ENCODE measurements at regions not wholly inside any gene's neighbourhood (a gene's known extent, or its start where the extent isn't known, plus 50 kb on each side); places are given as distances from the start of the nearest gene placed in this dataset.

GRCh38 chr10:85047979-85048378, 719.6 kb downstream of the CCSER2 start:
- no peak for ATAC-seq (ENCODE audit: low read depth)
- POLR2A ChIA-PET (ENCODE audit: unreplicated experiment): no interaction called here

More at GRCh38 chr10:85047979-85048378, 719.6 kb downstream of the CCSER2 start:
- Histone ChIP-seq H2AK9ac (replicated peaks; ENCODE audit: low read depth, low read length, poor library complexity) (no peak overlapping the region), H4K8ac (ENCODE audit: low read depth in 2 of 2, low read length in 2 of 2) (no peak overlapping the region), H3K4ac (ENCODE audit: low read depth, low read length) (no peak overlapping the region), H3K9me3 (ENCODE audit: control insufficient read depth, insufficient read depth, low read length) (peaks cover 12% of the 10 kb centered on the region), H2BK20ac (ENCODE audit: low read depth, low read length) (no peak overlapping the region), H3K9me1 (ENCODE audit: insufficient read depth, low read length) (no peaks in the 10 kb centered on the region), H3K27ac (ENCODE audit: insufficient read depth, low read length) (no peak overlapping the region), H2BK15ac (ENCODE audit: low read depth, low read length) (no peak overlapping the region), H4K91ac (ENCODE audit: insufficient read depth, low read depth, low read length) (no peak overlapping the region), H3K18ac (ENCODE audit: low read depth, low read length) (no peak overlapping the region), H3K9ac (ENCODE audit: low read depth, low read length) (no peak overlapping the region), H2AK5ac (ENCODE audit: low read depth, low read length) (no peak overlapping the region), H2AFZ (replicated peaks; ENCODE audit: low read length, poor library complexity) (no peak overlapping the region), H4K20me1 (ENCODE audit: insufficient read depth, low read length) (no peaks in the 10 kb centered on the region), H2BK120ac (ENCODE audit: low read depth, low read length) (no peak overlapping the region), H4K5ac (ENCODE audit: low read depth, low read length) (no peak overlapping the region), H3K14ac (replicated peaks; ENCODE audit: low read depth, low read length) (no peak overlapping the region), H3K36me3 (ENCODE audit: control insufficient read depth, insufficient read depth, low read length) (no peaks in the 10 kb centered on the region), H3K4me2 (ENCODE audit: low read depth, low read length) (no peak overlapping the region), H3K79me1 (ENCODE audit: low read depth in 1 of 2, low read length in 2 of 2) (no peaks in the 10 kb centered on the region), H2BK5ac (ENCODE audit: low read depth, low read length, poor library complexity, severe bottlenecking) (no peak overlapping the region), H3K27me3 (ENCODE audit: control insufficient read depth, insufficient read depth, low read length) (no peaks in the 10 kb centered on the region), H3K4me1 (ENCODE audit: control insufficient read depth, insufficient read depth, low read length) (no peaks in the 10 kb centered on the region), H3K56ac (ENCODE audit: extremely low read depth, insufficient read depth, low read length) (no peak overlapping the region), H3K4me3 (ENCODE audit: insufficient read depth, low read depth, low read length) (no peak overlapping the region), H3K23ac (ENCODE audit: low read depth, low read length) (no peak overlapping the region)
- TF ChIP-seq MAFK (IDR thresholded peaks at IDR 0.05; ENCODE audit: low read depth, low read length) (no peak), BHLHE40 (IDR thresholded peaks at IDR 0.05; ENCODE audit: low read depth, low read length) (no peak), MAZ (IDR thresholded peaks at IDR 0.05; ENCODE audit: borderline replicate concordance, low read depth, low read length) (no peak), RAD21 (IDR thresholded peaks at IDR 0.05; ENCODE audit: low read length) (no peak), FOS (IDR thresholded peaks at IDR 0.05; ENCODE audit: low read depth, low read length) (no peak), USF2 (IDR thresholded peaks at IDR 0.05; ENCODE audit: low read depth, low read length) (no peak), RFX5 (IDR thresholded peaks at IDR 0.05; ENCODE audit: low read depth, low read length) (no peak), MXI1 (IDR thresholded peaks at IDR 0.05; ENCODE audit: borderline replicate concordance, low read depth, low read length) (no peak), RCOR1 (IDR thresholded peaks at IDR 0.05; ENCODE audit: insufficient replicate concordance, low read length) (no peak), POLR2A (IDR thresholded peaks at IDR 0.05; ENCODE audit: low read depth, low read length) (no peak)
- dilution Hi-C loops (cut with HindIII; ENCODE audit: low sequenced_read_pairs, unreplicated experiment) (no loop called here), in situ Hi-C loops (cut with MboI; ENCODE audit: low sequenced_read_pairs) (no loop called here), intact Hi-C loops (cut with micrococcal nuclease) (no loop called here)
- CTCF ChIA-PET: no interaction called here
- no peak for DNase-seq
- no CpG with 5 or more reads among the region's 1 CpG for WGBS, 2 experiments (ENCODE audit: extremely low coverage in 2 of 2, insufficient read length in 1 of 2)
- no TSS peak for BruUV-seq (replicated peaks)
